DND-41 (cell line): ENCODE measurements at regions not wholly inside any gene's neighbourhood (a gene's known extent, or its start where the extent isn't known, plus 50 kb on each side); places are given as distances from the start of the nearest gene placed in this dataset.

Experiments
- CTCF ChIP-seq: IDR thresholded peaks from 2 replicates; pipeline ENCODE4 v1.5.1; 2012; ENCODE audit warnings: borderline replicate concordance, low read length, moderate library complexity, mild to moderate bottlenecking; ENCODE audit not compliant: poor library complexity, severe bottlenecking; ENCODE audit errors: extremely low read depth
- EZH2 ChIP-seq: IDR thresholded peaks from 3 replicates; pipeline ENCODE4 v1.6.1; 2012; ENCODE audit warnings: borderline replicate concordance, low read depth, mild to moderate bottlenecking, moderate library complexity, low read length, inconsistent platforms; ENCODE audit not compliant: severe bottlenecking

DNA sequence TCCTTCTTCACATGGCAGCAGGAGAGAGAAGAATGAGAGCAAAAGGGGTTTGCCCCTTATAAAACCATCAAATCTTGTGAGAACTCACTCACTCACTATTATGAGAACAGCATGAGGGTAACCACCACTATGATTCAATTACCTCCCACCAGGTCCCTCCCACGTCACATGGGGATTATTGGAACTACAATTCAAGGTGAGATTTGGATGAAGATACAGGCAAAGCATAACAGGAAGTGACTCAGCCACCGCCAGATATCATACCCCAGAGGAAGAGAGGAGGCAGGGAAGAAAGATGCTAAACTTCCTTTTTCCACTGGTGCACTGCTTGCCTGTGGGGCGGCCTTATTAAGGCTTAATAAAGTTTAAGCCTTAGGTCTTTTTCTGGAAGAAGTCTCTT lies 766.1 kb downstream of the KCTD8 start:
- TF ChIP-seq CTCF (no peak), EZH2 (no peak)
